Adipocyte (in vitro differentiated cells): ENCODE measurements at regions not wholly inside any gene's neighbourhood (a gene's known extent, or its start where the extent isn't known, plus 50 kb on each side); places are given as distances from the start of the nearest gene placed in this dataset.

Experiments used
- DNase-seq: peaks from one replicate; pipeline ENCODE4 v3.0.0-alpha.2; 2015; ENCODE audit warnings: low read depth
- H3K27me3 ChIP-seq: replicated peaks from 2 replicates; pipeline ENCODE4 v1.7.0; 2013; ENCODE audit warnings: mild to moderate bottlenecking, low read length, moderate library complexity; ENCODE audit not compliant: control insufficient read depth, insufficient read depth
- H3K36me3 ChIP-seq: 2 replicates; pipeline ENCODE4 v1.7.0; 2013; ENCODE audit warnings: low read length, mild to moderate bottlenecking, moderate library complexity; ENCODE audit not compliant: control insufficient read depth, insufficient read depth, severe bottlenecking
- H3K4me1 ChIP-seq: 2 replicates; pipeline ENCODE4 v1.7.0; 2013; ENCODE audit warnings: mild to moderate bottlenecking, low read length, moderate library complexity; ENCODE audit not compliant: control insufficient read depth, insufficient read depth
- H3K4me3 ChIP-seq: 2 replicates; pipeline ENCODE4 v1.7.0; 2013; ENCODE audit warnings: mild to moderate bottlenecking, low read length, moderate library complexity
- H3K9ac ChIP-seq: 2 replicates; pipeline ENCODE4 v1.7.0; 2013; ENCODE audit warnings: mild to moderate bottlenecking, low read length, moderate library complexity
- H3K9me3 ChIP-seq: 2 replicates; pipeline ENCODE4 v1.7.0; 2013; ENCODE audit warnings: mild to moderate bottlenecking, low read length, moderate library complexity; ENCODE audit not compliant: control insufficient read depth

DNA sequence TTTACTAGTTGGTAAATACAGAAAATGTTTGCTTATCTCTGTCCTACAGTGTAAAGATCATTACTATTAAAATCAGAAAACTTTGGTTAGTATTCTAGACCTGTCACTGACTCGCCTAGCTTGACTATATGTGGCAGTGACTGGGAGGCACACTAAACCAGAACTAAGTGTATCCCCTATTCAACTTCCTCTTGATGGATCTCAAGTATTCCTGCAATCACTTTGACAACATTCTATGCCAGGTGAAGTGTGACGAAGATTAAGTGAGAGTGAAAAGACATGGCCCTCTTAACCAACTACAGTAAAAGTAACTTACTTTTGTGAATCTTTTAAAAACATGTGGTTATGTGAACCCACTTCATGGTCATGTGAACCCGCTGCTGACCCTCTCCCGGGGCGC, 223.0 kb upstream of the ADAMTS5 start:
- H3K27me3 ChIP-seq = no peaks in the 10 kb centered on the region
- no peaks in the 10 kb centered on the region for H3K9me3 ChIP-seq
- H3K9ac ChIP-seq = no peak overlapping the region
- H3K36me3 ChIP-seq = no peaks in the 10 kb centered on the region
- H3K4me1 ChIP-seq = no peaks in the 10 kb centered on the region
- no peak for DNase-seq
- no peak overlapping the region for H3K4me3 ChIP-seq

DNA sequence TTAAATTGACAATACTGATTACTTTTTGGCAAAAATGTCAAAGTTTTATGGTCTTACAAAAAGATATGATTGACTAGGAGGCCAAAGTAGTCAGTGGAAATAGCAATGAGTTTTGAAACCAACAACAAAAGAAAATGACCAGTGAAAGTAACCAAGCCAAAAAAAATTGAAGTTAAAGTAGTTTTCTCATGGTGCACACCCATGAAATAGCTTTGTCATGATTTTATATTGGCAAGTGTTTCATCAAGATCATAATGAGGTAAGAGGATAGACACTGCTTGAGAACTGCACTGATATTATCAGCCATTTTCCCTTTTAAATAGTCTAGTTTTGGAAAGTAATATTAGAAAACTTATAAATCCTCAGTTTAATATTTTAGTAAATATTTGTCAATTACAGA, 206.2 kb upstream of the ADAMTS5 start:
- H3K27me3 ChIP-seq = no peaks in the 10 kb centered on the region

GRCh38 chr21:27171707-27172106, 204.8 kb upstream of the ADAMTS5 start:
- Histone ChIP-seq H3K4me3 (peak overlapping the region; percentile 6), H3K4me1 (peaks cover 26% of the 10 kb centered on the region), H3K27me3 (no peaks in the 10 kb centered on the region), H3K9me3 (no peaks in the 10 kb centered on the region), H3K36me3 (no peaks in the 10 kb centered on the region), H3K9ac (peak overlapping the region; percentile 66)
- DNase-seq = peak; percentile 81

More for the DNA sequence above, 206.2 kb upstream of the ADAMTS5 start:
- peak; percentile 55 for DNase-seq
- peak overlapping the region; percentile 29 for H3K9ac ChIP-seq
- no peak overlapping the region for H3K4me3 ChIP-seq
- H3K4me1 ChIP-seq = peaks cover 26% of the 10 kb centered on the region
- H3K36me3 ChIP-seq = no peaks in the 10 kb centered on the region
- no peaks in the 10 kb centered on the region for H3K9me3 ChIP-seq

GRCh38 chr21:27168084-27168483, 201.2 kb upstream of the ADAMTS5 start:
- no peak overlapping the region for H3K4me3 ChIP-seq
- no peaks in the 10 kb centered on the region for H3K27me3 ChIP-seq
- no peaks in the 10 kb centered on the region for H3K36me3 ChIP-seq
- H3K4me1 ChIP-seq = peaks cover 19% of the 10 kb centered on the region
- H3K9me3 ChIP-seq = no peaks in the 10 kb centered on the region
- H3K9ac ChIP-seq = no peak overlapping the region
- DNase-seq = no peak

DNA sequence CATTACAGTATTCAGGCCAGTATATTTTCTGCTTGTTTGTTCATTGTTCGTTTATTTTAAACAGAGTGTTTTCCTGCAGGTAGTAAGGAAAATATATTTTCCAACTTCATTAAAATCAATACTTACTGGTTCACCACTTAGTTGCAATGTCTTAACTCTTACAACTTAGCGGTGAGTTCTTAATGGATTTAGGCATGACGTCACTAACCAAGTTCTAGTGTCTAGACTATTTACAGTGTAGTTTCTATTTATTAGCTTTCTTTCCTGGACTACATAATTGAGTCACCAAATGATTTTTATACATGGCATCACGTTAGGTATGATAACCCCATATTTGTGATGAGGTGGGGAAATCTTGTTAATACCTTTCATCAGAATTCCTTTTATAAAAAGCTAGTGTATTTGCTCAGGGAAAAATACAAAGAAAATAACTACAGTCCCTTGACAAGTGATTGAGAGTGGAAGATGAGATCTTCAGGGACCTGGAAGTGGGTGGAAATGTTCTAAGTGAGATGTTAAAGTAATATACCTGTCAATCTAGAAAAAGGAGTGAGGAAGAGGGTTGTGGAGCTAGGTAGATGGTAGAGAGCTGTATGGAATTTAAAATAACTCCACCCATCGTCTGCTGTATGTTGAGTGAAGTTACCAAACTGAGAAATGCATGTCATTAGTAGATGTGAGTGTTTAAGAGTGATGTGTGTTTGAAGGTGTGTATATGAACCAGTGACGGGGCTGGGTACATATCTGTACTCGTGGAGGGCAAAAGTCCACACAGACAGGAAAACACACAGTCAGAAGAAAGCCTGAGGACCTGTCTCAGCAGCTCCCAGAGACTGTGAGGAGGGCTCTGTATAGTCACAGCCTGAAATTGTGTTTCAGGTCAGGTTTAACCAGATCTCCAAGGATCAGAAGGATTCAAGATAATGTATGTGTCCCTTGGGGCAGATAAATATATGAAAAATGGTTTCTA, 197.6 kb upstream of the ADAMTS5 start:
- Histone ChIP-seq H3K4me3 (no peak overlapping the region), H3K9ac (no peak overlapping the region), H3K27me3 (no peaks in the 10 kb centered on the region), H3K4me1 (no peaks in the 10 kb centered on the region), H3K9me3 (no peaks in the 10 kb centered on the region), H3K36me3 (no peaks in the 10 kb centered on the region)
- DNase-seq = no peak

- Histone ChIP-seq H3K27me3 (no peaks in the 10 kb centered on the region), H3K9me3 (no peaks in the 10 kb centered on the region), H3K36me3 (no peaks in the 10 kb centered on the region), H3K9ac (no peak overlapping the region), H3K4me1 (peaks cover 9% of the 10 kb centered on the region), H3K4me3 (no peak overlapping the region)
- DNase-seq = no peak
These were observed 192.1 kb upstream of the ADAMTS5 start for GRCh38 chr21:27158967-27159366.

GRCh38 chr21:27157097-27157496, 190.2 kb upstream of the ADAMTS5 start:
- Histone ChIP-seq H3K36me3 (no peaks in the 10 kb centered on the region), H3K27me3 (no peaks in the 10 kb centered on the region), H3K9me3 (no peaks in the 10 kb centered on the region), H3K4me3 (no peak overlapping the region), H3K4me1 (peaks cover 9% of the 10 kb centered on the region), H3K9ac (no peak overlapping the region)
- no peak for DNase-seq

DNA sequence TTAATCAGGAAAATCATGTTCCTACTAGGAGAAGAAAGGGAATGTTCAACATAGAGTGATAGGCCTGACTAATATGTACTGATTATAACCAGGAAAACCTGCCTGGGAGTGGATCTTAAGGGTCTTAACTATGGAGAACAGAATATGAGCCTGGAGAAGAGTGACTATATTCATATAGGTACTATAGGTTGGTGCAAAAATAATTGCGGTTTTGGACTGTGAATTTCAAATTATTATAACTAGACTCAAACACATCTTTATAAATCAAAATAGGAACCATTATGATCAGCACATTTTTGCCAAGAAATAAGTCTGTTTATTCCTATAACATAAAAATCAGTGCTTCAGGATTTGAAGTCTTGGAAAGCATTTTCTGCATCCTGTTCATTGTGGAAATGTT, 189.8 kb upstream of the ADAMTS5 start:
- Histone ChIP-seq H3K27me3 (no peaks in the 10 kb centered on the region), H3K36me3 (no peaks in the 10 kb centered on the region), H3K9me3 (no peaks in the 10 kb centered on the region), H3K4me3 (no peak overlapping the region), H3K4me1 (peaks cover 9% of the 10 kb centered on the region), H3K9ac (no peak overlapping the region)
- no peak for DNase-seq

GRCh38 chr21:27155130-27155500, 188.2 kb upstream of the ADAMTS5 start:
- Histone ChIP-seq H3K4me1 (peaks cover 9% of the 10 kb centered on the region), H3K9ac (no peak overlapping the region), H3K36me3 (no peaks in the 10 kb centered on the region), H3K4me3 (no peak overlapping the region), H3K27me3 (no peaks in the 10 kb centered on the region), H3K9me3 (no peaks in the 10 kb centered on the region)
- DNase-seq = no peak

DNA sequence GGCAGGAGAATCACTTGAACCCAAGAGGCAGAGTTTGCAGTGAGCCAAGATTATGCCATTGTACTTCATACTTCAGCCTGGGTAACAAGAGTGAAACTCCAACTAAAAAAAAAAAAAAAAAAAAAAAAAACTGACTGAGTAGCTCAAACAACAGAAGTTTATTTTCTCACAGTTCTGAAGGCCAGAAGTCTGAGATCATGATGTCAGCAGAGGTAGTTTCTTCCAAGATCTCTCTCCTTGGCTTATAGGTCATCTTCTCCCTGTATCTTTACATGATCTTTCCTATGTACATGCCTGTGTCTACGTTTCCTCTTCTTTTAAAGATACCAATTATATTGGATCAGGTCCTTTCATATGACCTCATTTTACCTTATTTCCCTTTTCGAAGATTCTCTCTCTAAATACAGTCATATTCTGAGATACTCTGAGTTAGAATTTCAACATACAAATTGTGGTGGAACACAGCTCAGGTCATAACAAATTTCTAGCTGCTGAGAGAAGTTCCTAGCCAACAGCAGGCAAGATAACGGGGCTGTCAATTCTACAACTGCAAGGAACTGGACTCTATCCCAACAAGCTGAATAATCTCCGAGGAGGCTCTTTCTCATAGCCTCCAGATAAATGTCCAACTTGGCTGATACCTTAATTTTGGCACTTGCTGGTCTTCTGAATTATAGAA, 187.7 kb upstream of the ADAMTS5 start:
- H3K4me1 ChIP-seq = peaks cover 9% of the 10 kb centered on the region
- no peaks in the 10 kb centered on the region for H3K27me3 ChIP-seq
- DNase-seq = no peak
- no peaks in the 10 kb centered on the region for H3K36me3 ChIP-seq
- no peaks in the 10 kb centered on the region for H3K9me3 ChIP-seq
- H3K9ac ChIP-seq = no peak overlapping the region
- no peak overlapping the region for H3K4me3 ChIP-seq

GRCh38 chr21:27152996-27153395, 186.1 kb upstream of the ADAMTS5 start:
- Histone ChIP-seq H3K4me1 (peaks cover 15% of the 10 kb centered on the region), H3K4me3 (no peak overlapping the region), H3K36me3 (no peaks in the 10 kb centered on the region), H3K9me3 (peaks cover 4% of the 10 kb centered on the region), H3K27me3 (no peaks in the 10 kb centered on the region), H3K9ac (no peak overlapping the region)
- no peak for DNase-seq
